ENCODE measurements at regions not wholly inside any gene's neighbourhood (a gene's known extent, or its start where the extent isn't known, plus 50 kb on each side); places are given as distances from the start of the nearest gene placed in this dataset.

DNA sequence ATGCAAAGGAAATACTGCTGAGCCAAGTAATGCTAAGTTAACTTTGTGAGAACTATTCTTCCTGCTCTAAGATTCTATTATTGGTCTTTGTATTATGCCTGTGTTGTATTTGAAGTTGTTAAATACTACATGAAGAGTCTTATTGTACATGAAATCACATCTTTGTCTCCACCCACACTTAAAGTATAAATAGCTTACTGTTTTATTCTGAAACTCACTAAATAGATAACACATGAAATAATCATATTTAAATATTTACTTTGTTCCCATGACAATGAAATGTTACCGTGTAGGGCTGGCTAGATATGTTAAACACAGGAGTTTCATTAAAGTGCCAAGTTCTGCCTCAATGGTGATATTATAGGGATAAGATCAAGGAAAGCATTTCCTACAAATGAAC is 562.1 kb upstream of the ATXN8OS start (continued):
- TF ChIP-seq RBBP5 (IDR thresholded peaks at IDR 0.05; ENCODE audit: borderline replicate concordance, low read depth, low read length) (no peak), TAF1 (IDR thresholded peaks at IDR 0.05; ENCODE audit: low read depth, low read length) (no peak), SAP30 (IDR thresholded peaks at IDR 0.05; ENCODE audit: insufficient read depth, insufficient replicate concordance, low read length) (no peak), CTBP2 (IDR thresholded peaks at IDR 0.05; ENCODE audit: borderline replicate concordance, insufficient read depth, insufficient read length, low read length) (no peak)
- TF ChIP-seq, protein P1, sequence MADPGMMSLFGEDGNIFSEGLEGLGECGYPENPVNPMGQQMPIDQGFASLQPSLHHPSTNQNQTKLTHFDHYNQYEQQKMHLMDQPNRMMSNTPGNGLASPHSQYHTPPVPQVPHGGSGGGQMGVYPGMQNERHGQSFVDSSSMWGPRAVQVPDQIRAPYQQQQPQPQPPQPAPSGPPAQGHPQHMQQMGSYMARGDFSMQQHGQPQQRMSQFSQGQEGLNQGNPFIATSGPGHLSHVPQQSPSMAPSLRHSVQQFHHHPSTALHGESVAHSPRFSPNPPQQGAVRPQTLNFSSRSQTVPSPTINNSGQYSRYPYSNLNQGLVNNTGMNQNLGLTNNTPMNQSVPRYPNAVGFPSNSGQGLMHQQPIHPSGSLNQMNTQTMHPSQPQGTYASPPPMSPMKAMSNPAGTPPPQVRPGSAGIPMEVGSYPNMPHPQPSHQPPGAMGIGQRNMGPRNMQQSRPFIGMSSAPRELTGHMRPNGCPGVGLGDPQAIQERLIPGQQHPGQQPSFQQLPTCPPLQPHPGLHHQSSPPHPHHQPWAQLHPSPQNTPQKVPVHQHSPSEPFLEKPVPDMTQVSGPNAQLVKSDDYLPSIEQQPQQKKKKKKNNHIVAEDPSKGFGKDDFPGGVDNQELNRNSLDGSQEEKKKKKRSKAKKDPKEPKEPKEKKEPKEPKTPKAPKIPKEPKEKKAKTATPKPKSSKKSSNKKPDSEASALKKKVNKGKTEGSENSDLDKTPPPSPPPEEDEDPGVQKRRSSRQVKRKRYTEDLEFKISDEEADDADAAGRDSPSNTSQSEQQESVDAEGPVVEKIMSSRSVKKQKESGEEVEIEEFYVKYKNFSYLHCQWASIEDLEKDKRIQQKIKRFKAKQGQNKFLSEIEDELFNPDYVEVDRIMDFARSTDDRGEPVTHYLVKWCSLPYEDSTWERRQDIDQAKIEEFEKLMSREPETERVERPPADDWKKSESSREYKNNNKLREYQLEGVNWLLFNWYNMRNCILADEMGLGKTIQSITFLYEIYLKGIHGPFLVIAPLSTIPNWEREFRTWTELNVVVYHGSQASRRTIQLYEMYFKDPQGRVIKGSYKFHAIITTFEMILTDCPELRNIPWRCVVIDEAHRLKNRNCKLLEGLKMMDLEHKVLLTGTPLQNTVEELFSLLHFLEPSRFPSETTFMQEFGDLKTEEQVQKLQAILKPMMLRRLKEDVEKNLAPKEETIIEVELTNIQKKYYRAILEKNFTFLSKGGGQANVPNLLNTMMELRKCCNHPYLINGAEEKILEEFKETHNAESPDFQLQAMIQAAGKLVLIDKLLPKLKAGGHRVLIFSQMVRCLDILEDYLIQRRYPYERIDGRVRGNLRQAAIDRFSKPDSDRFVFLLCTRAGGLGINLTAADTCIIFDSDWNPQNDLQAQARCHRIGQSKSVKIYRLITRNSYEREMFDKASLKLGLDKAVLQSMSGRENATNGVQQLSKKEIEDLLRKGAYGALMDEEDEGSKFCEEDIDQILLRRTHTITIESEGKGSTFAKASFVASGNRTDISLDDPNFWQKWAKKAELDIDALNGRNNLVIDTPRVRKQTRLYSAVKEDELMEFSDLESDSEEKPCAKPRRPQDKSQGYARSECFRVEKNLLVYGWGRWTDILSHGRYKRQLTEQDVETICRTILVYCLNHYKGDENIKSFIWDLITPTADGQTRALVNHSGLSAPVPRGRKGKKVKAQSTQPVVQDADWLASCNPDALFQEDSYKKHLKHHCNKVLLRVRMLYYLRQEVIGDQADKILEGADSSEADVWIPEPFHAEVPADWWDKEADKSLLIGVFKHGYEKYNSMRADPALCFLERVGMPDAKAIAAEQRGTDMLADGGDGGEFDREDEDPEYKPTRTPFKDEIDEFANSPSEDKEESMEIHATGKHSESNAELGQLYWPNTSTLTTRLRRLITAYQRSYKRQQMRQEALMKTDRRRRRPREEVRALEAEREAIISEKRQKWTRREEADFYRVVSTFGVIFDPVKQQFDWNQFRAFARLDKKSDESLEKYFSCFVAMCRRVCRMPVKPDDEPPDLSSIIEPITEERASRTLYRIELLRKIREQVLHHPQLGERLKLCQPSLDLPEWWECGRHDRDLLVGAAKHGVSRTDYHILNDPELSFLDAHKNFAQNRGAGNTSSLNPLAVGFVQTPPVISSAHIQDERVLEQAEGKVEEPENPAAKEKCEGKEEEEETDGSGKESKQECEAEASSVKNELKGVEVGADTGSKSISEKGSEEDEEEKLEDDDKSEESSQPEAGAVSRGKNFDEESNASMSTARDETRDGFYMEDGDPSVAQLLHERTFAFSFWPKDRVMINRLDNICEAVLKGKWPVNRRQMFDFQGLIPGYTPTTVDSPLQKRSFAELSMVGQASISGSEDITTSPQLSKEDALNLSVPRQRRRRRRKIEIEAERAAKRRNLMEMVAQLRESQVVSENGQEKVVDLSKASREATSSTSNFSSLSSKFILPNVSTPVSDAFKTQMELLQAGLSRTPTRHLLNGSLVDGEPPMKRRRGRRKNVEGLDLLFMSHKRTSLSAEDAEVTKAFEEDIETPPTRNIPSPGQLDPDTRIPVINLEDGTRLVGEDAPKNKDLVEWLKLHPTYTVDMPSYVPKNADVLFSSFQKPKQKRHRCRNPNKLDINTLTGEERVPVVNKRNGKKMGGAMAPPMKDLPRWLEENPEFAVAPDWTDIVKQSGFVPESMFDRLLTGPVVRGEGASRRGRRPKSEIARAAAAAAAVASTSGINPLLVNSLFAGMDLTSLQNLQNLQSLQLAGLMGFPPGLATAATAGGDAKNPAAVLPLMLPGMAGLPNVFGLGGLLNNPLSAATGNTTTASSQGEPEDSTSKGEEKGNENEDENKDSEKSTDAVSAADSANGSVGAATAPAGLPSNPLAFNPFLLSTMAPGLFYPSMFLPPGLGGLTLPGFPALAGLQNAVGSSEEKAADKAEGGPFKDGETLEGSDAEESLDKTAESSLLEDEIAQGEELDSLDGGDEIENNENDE (IDR thresholded peaks at IDR 0.05; ENCODE audit: insufficient replicate concordance, low read length): no peak

Measured in H1 (cell line).